ENCODE measurements at regions not wholly inside any gene's neighbourhood (a gene's known extent, or its start where the extent isn't known, plus 50 kb on each side); places are given as distances from the start of the nearest gene placed in this dataset.
"Not testable (repeated sequence)": the region's sequence is repeated elsewhere in the genome, so short reads cannot be mapped to it uniquely, and the experiment has no call there.

DNA sequence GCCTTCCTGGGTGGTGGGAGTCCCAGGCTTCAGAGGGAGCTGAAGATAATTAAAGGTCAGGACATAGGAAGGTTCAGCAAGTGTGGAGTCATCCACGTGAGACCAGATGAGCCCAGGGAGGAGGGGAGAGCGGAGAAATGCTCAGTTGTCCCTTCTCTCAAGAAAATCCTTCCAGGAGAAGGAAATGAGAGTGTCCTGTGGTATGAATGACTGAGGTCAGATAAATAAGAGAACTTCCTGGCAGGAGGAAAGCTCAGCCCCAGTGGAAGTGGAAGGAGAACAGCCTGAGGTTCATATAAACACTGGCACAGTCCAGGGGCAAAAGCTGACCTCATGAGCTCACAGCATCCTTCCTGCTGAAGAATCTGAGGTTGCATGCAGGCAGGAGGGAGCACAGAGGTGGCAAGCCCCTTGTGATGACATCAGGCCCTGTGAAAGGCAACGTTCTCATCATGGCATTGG is 97.6 kb downstream of the NAV1 start:
- DNase-seq (ENCODE audit: low spot score), result no peak

DNA sequence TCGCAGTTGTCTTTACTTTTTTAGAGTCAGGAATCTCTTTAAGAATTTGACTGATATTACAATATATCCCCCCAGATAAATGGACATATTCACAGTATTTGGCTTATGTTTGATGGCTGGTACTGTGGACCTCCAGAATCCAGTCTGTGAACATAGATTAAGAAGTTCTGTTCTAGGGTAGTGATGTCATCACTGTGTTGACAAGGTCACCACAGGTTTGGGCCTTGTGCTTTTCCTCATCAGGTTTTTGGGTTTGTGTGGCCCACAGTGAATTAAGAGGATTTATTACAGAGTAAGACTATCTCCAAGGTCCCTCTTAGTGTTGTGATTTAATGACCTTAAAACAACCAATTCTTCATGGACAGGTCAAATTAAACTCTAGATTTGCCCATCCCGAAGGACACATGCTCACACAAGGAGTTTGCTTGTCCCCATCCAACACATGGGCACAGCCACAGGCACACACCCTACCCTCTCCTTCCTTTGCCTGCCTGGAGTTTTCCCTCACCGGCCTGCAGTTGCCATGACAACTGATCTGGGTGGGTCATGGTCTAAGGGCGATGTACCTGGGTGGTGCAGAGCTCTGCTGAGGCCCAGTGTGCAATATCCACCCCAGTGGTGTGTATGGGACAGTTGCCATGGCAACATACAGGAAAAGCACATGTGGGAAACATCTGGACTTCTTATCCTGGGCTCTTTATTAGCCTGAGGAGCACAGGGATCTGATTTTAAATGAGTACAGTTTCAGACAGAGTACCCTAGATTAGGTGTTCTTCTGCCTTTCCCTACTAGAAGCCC is 98.6 kb downstream of the NAV1 start:
- no peak for DNase-seq (ENCODE audit: low spot score)

DNA sequence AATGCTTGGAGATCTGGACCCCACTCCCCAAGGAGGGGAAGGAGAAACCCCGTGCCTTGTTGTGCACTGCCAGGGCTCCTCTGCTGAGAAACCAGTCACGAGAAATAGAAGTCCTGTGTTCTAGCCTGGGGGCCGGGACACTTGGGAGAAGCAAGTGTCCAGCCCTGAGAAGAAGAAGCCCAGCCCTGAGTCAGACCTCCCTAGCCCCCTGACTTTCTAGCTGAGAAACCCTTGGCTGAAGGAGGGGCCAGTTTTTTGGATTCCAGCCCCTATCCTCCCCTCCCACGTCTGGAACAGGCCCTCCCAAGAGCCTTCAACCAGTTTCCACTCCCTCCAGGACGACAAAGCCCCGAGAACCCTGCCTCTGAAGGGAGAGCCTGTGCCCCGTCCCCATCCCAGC is 100.5 kb downstream of the NAV1 start:
- DNase-seq (ENCODE audit: low spot score), result no peak

DNA sequence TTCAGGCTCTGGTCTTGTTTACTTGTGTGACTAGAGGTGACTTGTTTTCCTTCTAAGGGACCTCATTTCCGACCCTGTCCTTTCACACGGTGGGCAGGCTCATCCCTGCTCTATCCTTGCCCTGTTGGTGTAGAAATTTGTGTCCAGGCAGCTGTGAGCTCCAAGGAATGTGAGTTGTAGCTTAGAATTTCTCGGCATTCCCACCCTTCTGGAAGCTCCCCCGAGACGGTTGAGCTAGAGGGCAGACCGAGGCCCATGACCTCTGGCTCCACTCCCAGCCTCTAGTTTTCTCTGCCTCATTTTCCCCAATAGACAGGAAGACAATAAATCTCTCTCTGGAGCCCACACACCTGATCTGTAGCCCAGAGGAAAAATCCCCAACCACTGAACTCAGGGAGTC is 100.9 kb downstream of the NAV1 start:
- no peak for DNase-seq (ENCODE audit: low spot score)

DNA sequence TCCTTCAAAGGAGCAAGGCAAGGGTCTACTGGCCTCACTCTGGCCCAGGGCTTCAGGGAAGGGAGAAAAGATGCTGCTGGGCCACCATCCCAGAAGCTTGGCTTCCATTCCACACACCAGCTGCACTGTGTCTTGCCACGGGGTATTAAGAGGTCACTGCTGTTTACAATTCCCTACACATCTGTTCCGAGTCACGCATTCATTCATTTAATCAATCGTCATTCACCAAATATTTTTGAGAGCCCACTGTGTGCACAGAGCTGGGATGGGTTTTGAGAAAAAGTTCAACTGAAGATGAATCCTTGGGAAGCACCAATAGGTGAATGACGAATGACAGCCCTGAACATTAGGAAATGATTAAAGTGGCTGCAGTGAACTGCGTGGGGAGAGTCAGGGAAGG is 101.7 kb downstream of the NAV1 start:
- DNase-seq (ENCODE audit: low spot score), result no peak

DNA sequence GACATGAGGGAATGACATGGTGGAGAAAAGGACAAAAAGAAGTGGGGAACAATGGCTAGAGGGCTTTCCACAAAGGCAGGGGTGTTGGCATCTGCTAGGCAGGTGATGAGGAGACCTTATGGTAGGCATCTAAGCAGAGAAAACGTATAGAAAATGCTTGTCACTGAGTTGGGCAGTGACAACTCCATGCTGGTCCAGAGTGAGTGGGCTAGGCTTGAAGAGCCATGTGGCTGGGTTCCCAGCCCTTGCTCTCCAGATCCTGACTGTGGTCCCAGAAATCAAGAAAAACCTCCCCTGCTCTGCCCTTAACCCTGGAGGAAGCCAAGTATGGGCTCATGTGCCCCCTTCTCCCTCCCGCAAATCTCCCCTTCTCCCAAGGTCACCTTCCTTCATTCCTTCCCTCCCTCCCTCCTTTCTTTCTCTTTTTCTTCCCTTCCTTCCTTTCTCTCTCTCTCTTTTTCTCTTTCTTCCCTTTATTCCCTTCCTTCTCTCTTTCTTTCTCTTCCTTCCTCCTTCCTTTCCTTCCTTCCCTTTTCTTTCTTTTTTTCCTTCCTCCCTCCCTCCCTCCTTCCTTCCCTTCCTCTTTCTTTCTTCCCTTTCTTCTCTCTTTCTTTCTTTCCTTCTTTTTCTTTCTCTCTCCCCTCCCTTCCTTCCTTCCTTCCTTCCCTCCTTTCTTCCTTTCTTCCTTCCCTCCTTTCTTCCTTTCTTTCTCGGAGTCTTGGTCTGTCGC is 102.8 kb downstream of the NAV1 start:
- no peak for DNase-seq (ENCODE audit: low spot score)

DNA sequence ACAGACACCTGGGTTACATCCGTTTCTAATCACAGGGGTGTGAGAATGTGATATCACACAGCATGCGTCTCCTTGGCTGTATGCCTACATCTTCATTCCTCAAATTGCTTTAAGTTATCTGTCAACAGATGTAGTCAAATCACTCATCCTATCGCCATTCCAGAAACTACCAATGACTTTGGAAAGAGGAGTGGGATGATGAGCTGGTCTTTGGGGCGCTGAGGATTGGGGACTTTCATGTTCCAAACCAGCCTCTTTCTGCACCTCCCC is 104.8 kb downstream of the NAV1 start:
- DNase-seq (ENCODE audit: low spot score), result no peak

DNA sequence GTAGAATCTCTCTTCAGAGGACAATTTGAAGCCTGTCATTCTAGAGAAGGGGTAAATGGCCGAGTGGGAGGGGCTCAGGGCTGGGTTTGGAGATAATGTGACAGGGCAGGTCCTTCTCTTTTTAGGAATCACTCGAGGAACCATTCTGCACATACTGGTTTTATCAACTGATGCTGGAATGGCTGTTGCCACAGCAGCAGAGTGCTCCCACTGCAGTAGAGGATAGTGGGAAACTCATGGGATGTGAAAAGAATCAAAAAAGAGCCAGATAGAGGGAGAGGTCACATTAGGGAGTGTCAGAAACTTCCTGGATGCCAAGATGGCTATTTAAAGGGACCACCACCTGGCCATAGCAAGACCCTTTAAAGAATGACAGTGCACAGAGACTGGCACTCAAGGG is 105.3 kb downstream of the NAV1 start:
- DNase-seq (ENCODE audit: low spot score), result no peak

DNA sequence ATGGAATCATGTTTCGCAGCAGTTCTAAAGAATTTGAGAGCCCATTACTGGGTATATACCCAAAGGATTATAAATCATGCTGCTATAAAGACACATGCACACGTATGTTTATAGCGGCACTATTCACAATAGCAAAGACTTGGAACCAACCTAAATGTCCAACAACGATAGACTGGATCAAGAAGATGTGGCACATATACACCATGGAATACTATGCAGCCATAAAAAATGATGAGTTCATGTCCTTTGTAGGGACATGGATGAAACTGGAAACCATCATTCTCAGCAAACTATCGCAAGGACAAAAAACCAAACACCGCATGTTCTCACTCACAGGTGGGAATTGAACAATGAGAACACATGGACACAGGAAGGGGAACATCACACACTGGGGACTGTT is 106.1 kb downstream of the NAV1 start:
- DNase-seq (ENCODE audit: low spot score), result not testable (repeated sequence)

DNA sequence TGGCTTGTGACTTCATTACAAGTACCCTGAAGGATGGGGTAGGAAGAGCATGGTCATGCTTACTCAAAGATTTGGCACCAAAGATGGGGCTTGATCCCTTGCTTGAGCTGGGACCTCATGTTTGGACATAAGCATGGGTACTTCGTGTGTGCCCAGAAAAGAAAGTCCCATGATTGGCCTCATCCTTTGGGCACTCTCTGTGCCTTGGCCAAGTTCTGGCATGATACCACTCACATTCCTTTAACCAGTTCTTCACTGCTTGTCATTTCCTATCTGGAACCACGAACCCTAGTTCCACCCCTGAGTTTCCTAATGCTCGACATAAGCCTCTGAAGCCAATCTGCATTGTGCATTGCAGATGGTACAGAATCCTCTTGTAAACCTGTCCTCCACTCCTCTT is 107.0 kb downstream of the NAV1 start:
- no peak for DNase-seq (ENCODE audit: low spot score)

DNA sequence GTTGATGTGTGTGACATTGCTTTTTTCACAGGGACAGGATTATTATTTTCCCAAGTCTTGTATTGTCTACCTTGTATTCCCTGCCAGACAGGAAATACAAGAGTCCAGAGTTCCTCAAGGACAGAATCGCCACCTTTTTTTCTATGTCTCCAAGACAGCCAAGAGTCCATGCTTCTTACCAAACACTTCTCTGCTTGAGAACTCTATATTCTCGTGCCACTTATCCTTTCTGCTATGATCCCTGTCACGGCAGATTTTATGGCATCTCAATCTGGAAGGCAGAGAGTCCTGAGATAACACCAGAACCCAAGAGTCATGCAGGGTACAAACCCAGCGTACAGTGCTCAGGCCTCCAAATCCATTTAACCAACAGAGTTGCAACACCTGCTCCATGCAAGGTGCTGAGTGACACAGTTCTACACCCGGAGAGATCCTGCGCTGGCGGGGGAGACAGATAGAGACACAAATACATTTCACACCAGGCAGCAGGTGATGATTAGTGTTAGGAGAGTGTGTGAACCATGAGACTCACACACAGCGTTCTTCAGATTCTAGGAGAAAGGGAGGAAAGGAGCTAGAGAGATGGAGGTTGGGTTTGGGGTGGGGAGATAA is 107.6 kb downstream of the NAV1 start:
- DNase-seq (ENCODE audit: low spot score), result no peak

DNA sequence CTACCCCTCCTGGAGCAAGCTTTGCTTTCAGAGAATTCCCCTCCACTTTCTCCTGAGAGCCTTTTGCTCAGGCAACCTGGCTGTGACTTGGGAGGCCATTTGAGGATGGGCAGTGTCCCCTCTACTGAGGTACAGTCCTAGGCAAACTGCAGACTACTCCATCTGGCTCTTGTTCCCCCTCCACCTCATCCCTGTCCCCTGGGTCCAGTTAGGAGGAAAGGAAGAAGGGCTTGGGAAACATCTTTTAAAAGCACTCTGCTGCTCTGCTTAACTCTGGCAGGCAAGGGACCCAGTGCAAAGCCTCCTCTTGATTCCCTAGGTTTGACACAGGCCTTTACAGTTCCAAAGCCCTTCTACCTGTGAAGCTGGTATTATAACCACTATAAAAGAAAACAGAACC is 108.2 kb downstream of the NAV1 start:
- DNase-seq (ENCODE audit: low spot score), result no peak

DNA sequence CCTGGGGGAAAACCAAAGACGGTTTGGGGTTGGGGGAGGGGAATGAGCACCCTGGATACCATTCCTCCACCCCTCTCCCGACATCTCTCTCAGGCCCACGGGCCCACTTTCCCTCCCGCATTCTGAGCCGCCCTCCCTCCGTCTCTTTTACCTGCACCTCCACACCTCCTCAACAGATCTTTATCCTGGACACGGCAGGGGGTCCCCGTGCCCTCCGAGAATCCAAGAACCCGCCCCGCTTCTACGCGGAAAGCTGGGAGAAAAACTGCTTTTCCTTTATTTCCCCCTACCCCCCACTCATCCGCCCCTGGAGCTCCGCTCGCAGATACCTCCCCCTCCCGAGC is 108.8 kb downstream of the NAV1 start:
- DNase-seq (ENCODE audit: low spot score), result no peak

DNA sequence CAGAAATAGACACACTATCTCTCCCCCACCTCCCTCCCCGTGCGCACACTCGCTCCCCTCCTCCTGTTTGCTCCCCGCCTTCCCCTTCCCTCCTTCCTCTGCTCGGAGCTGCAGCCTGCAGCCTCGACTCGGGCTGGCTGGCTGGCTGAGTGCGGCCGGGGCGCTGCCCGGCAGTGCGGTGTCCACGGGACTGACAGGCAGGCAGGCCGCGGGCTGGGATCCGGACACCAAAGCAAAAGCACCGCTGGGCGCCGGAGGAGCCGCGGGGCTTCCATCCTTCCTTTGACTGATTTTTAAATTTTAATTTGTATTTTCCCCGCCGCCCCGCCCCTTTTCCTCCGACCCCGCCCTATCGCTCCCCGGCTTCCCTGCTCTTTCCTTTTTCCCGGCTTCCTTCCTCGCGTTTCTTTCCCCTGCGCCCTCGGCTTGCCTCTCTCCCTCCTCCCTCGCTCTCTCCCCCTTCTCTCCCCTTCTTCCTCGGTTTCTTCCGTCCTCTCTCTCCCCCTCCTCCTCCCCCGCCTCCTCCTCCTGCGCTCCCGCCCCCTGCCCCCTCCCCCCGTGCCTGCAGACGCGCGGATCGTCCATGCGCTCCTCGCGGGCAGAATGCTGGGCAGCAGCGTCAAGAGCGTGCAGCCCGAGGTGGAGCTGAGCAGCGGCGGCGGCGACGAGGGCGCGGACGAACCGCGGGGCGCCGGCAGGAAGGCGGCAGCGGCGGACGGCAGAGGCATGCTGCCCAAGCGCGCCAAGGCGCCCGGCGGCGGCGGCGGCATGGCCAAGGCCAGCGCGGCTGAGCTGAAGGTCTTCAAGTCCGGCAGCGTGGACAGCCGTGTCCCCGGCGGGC is 109.4 kb downstream of the NAV1 start:
- no peak for DNase-seq (ENCODE audit: low spot score)

DNA sequence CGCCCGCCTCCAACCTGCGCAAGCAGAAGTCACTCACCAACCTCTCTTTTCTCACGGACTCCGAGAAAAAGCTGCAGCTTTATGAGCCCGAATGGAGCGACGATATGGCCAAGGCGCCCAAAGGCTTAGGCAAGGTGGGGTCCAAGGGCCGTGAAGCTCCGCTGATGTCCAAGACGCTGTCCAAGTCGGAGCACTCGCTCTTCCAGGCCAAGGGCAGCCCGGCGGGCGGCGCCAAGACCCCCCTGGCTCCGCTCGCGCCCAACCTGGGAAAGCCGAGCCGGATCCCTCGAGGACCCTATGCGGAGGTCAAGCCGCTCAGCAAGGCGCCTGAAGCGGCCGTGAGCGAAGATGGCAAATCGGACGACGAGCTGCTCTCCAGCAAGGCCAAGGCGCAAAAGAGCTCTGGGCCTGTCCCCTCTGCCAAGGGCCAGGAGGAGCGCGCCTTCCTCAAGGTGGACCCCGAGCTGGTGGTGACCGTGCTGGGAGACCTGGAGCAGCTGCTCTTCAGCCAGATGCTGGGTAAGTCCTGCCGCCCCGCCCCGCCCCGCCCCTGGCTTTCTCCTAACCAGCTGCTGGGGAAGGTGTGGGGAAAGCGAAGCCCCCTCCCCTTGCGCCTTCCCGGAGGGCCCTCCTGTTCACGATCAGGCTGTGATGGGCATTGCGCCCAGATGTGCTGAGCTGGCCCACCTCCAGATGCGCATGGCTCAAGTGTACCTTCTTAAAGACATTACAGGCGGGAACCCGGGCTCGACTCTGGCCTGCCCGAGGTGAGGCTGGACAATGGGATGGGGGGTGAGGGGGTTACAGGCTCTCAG is 110.2 kb downstream of the NAV1 start:
- no peak for DNase-seq (ENCODE audit: low spot score)

DNA sequence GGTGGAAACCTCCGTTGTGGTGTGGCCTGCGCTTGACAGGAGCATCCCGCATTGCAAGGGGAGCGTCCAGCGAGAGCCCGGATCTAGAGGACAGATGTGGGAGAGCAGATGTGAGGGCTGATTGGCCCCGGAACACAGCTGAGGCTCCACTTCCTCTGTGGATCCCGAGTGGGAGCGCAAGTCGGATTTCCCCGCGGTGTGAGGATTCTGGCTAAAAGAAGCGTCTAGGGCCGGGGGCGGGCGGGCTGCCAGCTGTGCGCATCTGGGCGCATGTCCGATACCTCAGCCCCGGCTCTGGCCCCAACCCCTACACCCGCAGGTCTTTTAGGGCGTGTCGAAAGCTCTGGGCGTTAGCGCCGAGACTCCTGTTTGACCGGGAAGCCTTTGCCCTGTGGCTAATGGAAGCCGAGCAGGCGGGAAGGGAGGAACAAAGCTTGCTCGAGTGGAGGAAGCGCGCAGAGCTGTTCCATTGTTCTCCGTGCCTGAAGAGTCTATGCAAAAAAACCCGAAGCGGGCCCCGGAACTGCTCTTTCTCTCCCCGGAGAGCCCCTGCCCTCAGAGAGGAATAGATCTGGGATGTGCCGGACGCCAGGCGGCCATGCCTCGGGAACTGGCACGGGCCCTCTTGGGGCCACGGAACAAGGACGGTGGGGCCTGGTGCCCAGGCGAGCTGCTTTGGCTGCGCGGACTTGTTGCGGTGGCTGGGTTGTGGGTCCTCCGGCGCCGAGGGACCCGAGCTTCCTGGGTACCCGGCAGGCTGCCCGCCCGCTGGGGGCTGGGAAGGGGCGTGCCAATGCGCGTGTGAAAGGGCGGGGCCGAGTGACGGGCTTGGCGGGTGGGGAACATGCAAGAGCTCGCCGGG is 111.1 kb downstream of the NAV1 start:
- peak; percentile 93 for DNase-seq (ENCODE audit: low spot score)

DNA sequence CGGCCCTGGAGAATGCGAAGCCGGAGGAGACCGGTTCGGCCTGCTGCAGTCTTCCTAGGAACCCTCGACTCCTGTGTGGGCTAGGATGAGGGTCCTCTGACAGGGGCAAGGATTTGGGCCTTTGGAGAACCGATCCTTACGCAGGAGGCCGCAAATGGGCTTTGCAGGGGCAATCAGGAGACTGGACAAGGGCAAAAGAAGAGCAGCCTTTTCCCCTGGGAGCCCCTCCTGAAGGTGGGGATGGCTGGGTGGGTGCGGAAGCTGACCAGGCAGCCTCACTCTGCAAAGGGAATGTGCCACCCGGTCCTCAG is 111.7 kb downstream of the NAV1 start:
- DNase-seq (ENCODE audit: low spot score), result no peak

DNA sequence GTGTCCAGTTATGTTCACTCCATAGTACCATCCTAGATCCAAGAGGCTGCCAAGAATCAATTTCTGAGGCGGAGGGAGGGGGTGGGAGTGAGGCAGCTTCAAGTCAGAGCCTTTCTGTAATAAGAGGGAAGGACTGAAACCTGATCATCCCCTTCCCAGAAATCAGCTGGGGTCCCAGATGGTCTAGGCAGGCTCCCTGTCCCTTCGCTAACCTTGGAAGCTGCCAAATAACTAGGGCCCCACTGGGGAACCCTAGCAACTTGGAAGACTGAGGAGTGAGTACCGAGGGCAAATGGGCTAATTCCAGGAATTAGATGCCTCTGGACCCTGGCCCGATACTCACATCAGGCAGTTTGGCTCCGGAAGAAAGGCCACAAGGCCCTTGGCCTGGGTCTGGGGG is 113.3 kb downstream of the NAV1 start:
- no peak for DNase-seq (ENCODE audit: low spot score)

DNA sequence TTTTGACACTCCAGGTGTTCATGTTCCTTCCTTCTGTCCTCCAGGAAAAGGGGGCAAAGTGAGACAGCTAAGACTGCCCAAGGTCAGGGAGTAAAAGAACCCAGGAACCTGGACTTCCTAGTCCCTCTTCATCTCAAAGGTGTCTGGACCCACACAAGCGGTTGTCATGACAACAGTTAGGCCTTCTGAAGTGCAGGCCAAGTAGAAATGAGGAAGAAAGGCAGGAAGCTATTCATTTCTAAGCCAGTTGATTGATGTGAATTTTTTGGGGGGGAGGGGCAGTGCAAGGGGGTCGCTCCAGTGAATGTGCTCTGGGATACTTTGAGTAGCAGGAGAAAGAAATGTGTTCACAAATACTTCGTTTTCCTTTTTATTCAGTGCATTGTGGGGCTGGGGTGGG is 114.3 kb downstream of the NAV1 start:
- no peak for DNase-seq (ENCODE audit: low spot score)

DNA sequence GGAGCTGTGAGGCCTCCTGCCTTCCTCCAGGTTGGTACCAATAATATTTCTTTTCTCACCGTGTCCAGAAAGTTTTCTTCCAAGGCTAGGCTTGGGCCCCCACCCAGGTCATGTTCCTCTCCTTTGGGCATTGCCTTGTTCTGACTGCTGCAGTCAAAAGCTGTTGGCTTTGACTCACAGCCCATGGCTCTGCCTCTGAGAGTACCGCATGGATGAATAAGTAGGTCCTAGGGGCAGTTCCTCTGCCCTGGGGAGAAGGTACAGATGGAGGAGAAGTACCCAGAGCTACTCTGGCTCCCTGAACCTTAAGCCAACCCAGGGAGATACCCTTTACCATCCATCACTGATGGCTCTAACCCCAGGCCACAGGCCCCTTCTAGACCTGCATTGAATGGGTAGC is 115.0 kb downstream of the NAV1 start:
- DNase-seq (ENCODE audit: low spot score), result no peak
